HG02938 (cell line): ENCODE measurements at regions not wholly inside any gene's neighbourhood (a gene's known extent, or its start where the extent isn't known, plus 50 kb on each side); places are given as distances from the start of the nearest gene placed in this dataset.

ENCODE experiments used
- ATAC-seq: cut with Tn5 transposase; IDR thresholded peaks from one replicate; pipeline ENCODE4 v1.9.1; 2021; ENCODE audit warnings: mild to moderate bottlenecking, moderate library complexity; ENCODE audit not compliant: unreplicated experiment

GRCh38 chr2:42906557-42907411 is 114.4 kb upstream of the HAAO start:
- ATAC-seq, result no peak

- no peak for ATAC-seq
Measured at GRCh38 chr2:42906111-42906556, 113.8 kb upstream of the HAAO start.

- ATAC-seq, result no peak
Measured at GRCh38 chr2:42905341-42906110, 113.1 kb upstream of the HAAO start.

GRCh38 chr2:42904576-42904876 is 112.1 kb upstream of the HAAO start:
- no peak for ATAC-seq

GRCh38 chr2:42903821-42904575 is 111.6 kb upstream of the HAAO start:
- ATAC-seq, result no peak

- ATAC-seq, result no peak
Measured at GRCh38 chr2:42902939-42903709, 110.7 kb upstream of the HAAO start.

GRCh38 chr2:42901076-42901640 is 108.8 kb upstream of the HAAO start:
- no peak for ATAC-seq

- ATAC-seq, result no peak
Measured at GRCh38 chr2:42900289-42900891, 108.0 kb upstream of the HAAO start.

GRCh38 chr2:42897358-42897757 is 105.0 kb upstream of the HAAO start:
- ATAC-seq, result no peak

GRCh38 chr2:42895791-42896135 is 103.4 kb upstream of the HAAO start:
- no peak for ATAC-seq

- no peak for ATAC-seq
Measured at GRCh38 chr2:42895134-42895790, 102.9 kb upstream of the HAAO start.

GRCh38 chr2:42893047-42893758 is 100.8 kb upstream of the HAAO start:
- no peak for ATAC-seq

GRCh38 chr2:42890791-42891355 is 98.5 kb upstream of the HAAO start:
- ATAC-seq, result no peak

- ATAC-seq, result no peak
Measured at GRCh38 chr2:42888321-42889245, 96.2 kb upstream of the HAAO start.

- no peak for ATAC-seq
Measured at GRCh38 chr2:42886921-42887320, 94.5 kb upstream of the HAAO start.

- ATAC-seq, result no peak
Measured at GRCh38 chr2:42882756-42883155, 90.4 kb upstream of the HAAO start.

- no peak for ATAC-seq
Measured at GRCh38 chr2:42881732-42882131, 89.3 kb upstream of the HAAO start.
